Choroid plexus epithelial cell (primary cell): ENCODE measurements at regions not wholly inside any gene's neighbourhood (a gene's known extent, or its start where the extent isn't known, plus 50 kb on each side); places are given as distances from the start of the nearest gene placed in this dataset.

Source experiments
- DNase-seq: peaks from one replicate; pipeline ENCODE4 v3.0.0-alpha.2; 2010; ENCODE audit warnings: low read depth
- H3K4me3 ChIP-seq: 2 replicates; pipeline ENCODE4 v1.5.1; 2011; ENCODE audit warnings: low read depth, mild to moderate bottlenecking, control low read depth, low read length, moderate library complexity
- TF ChIP-seq, protein P1 (sequence below): conservative IDR thresholded peaks from 2 replicates; pipeline ENCODE4 v1.5.1; 2011; ENCODE audit warnings: low read depth, mild to moderate bottlenecking, control low read depth, inconsistent platforms, low read length, moderate library complexity

- TF ChIP-seq, protein P1, sequence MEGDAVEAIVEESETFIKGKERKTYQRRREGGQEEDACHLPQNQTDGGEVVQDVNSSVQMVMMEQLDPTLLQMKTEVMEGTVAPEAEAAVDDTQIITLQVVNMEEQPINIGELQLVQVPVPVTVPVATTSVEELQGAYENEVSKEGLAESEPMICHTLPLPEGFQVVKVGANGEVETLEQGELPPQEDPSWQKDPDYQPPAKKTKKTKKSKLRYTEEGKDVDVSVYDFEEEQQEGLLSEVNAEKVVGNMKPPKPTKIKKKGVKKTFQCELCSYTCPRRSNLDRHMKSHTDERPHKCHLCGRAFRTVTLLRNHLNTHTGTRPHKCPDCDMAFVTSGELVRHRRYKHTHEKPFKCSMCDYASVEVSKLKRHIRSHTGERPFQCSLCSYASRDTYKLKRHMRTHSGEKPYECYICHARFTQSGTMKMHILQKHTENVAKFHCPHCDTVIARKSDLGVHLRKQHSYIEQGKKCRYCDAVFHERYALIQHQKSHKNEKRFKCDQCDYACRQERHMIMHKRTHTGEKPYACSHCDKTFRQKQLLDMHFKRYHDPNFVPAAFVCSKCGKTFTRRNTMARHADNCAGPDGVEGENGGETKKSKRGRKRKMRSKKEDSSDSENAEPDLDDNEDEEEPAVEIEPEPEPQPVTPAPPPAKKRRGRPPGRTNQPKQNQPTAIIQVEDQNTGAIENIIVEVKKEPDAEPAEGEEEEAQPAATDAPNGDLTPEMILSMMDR: no peak
- no peak overlapping the region for H3K4me3 ChIP-seq
- DNase-seq: no peak
These were observed 213.5 kb upstream of the MKI67 start for GRCh38 chr10:128339753-128340152.

GRCh38 chr10:128345353-128345752 lies 219.1 kb upstream of the MKI67 start:
- TF ChIP-seq, protein P1: no peak
- DNase-seq: no peak
- no peak overlapping the region for H3K4me3 ChIP-seq

GRCh38 chr10:128360783-128361182 lies 234.6 kb upstream of the MKI67 start:
- TF ChIP-seq, protein P1: no peak
- H3K4me3 ChIP-seq: no peak overlapping the region

GRCh38 chr10:128361487-128361886 lies 235.3 kb upstream of the MKI67 start:
- no peak for DNase-seq
- TF ChIP-seq, protein P1: no peak

More at GRCh38 chr10:128360783-128361182, 234.6 kb upstream of the MKI67 start:
- no peak for DNase-seq

DNA sequence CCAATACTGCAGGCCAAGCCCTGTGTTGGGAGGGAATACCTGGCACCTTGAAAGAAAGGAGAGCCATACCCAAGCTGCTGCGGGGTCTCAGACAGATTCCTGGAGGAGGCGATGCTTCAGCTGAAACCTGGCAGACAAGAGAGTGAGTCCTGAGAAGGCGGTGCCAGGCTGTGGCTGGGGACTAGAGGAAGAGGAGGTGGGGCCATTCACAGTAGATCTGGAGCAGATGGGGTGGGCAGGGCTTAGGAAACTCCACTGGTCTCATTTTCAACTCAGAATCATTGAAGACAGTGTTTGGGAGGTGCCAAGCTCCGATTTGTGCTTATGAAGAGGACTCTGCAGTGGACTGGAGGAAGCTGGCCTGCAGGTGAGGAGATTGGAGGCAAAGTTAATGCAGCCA lies 236.3 kb upstream of the MKI67 start:
- DNase-seq: no peak
- TF ChIP-seq, protein P1: no peak
- H3K4me3 ChIP-seq: no peak overlapping the region

More at GRCh38 chr10:128361487-128361886, 235.3 kb upstream of the MKI67 start:
- H3K4me3 ChIP-seq: no peak overlapping the region

DNA sequence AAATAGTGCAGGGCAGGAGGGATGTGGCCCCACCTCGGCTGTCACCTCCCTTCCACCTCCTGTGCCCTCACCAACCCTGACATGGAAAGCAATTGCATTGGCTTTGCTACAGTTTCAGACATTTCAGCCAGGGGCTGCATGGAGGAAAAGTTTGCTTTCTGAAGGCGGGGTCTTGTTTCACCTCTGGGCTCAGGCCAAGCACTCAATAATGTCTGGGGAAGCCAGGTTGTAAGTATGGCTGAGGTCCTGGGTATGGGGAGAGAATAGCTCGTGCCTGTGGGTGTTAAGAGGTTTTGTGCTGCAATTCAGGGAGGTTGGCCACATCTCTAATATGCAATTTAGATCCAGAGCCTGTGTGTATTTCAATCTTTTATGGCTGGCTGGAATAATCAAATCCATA lies 238.4 kb upstream of the MKI67 start:
- no peak for DNase-seq
- H3K4me3 ChIP-seq: no peak overlapping the region
- TF ChIP-seq, protein P1: no peak

DNA sequence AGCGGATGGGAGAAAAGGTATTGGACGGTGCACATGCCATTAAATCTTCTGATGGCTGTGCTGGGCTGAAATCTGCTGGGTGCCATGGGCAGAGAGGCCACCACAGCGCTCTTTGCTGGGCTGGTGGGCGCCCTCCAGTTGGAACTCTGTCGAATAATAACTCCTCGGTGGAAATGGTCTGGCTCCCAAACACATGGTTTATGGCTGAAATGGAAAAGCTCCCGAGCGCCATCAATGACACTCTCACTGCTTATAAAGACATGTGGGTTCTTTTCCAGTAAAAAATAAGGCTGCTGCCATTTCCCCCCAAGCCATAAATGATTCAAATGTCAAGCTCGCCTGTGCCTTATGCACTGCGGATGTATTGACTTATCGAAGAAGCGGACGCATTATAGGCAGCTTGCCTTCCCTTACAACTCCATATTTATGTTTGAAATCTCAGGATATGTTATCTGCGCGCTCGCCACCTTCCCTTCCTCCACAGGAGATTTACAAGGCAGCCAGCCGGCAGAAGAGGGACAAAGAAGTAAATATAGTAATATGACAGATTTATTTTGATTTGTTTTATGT lies 239.0 kb upstream of the MKI67 start:
- TF ChIP-seq, protein P1: no peak
- DNase-seq: no peak
- no peak overlapping the region for H3K4me3 ChIP-seq
